ENCODE measurements at regions not wholly inside any gene's neighbourhood (a gene's known extent, or its start where the extent isn't known, plus 50 kb on each side); places are given as distances from the start of the nearest gene placed in this dataset.
A peak's percentile ranks its signal among the peaks of the same experiment; 100 is the strongest.

- no peak for DNase-seq
Observed at GRCh38 chr10:6343305-6344010, 140.7 kb downstream of the PFKFB3 start.

GRCh38 chr10:6345404-6345803, 142.7 kb downstream of the PFKFB3 start:
- no peak for DNase-seq

GRCh38 chr10:6346631-6347030, 143.9 kb downstream of the PFKFB3 start:
- DNase-seq = no peak

- peak; percentile 81 for DNase-seq
Observed at GRCh38 chr10:6347391-6347951, 144.7 kb downstream of the PFKFB3 start.

GRCh38 chr10:6348096-6348874, 145.6 kb downstream of the PFKFB3 start:
- peak; percentile 82 for DNase-seq

- no peak for DNase-seq
Observed at GRCh38 chr10:6349846-6350535, 147.3 kb downstream of the PFKFB3 start.

GRCh38 chr10:6350609-6351008, 147.9 kb downstream of the PFKFB3 start:
- no peak for DNase-seq

GRCh38 chr10:6351495-6351894, 148.8 kb downstream of the PFKFB3 start:
- DNase-seq = no peak

GRCh38 chr10:6353526-6353925, 150.8 kb downstream of the PFKFB3 start:
- no peak for DNase-seq

GRCh38 chr10:6354168-6354772, 151.5 kb downstream of the PFKFB3 start:
- DNase-seq = no peak

- DNase-seq = no peak
Observed at GRCh38 chr10:6356280-6356793, 153.6 kb downstream of the PFKFB3 start.

- DNase-seq = no peak
Observed at GRCh38 chr10:6361869-6362268, 159.1 kb downstream of the PFKFB3 start.

GRCh38 chr10:6362879-6363278, 160.1 kb downstream of the PFKFB3 start:
- DNase-seq = no peak

GRCh38 chr10:6363511-6363910, 160.8 kb downstream of the PFKFB3 start:
- no peak for DNase-seq

- no peak for DNase-seq
Observed at GRCh38 chr10:6364283-6364682, 161.6 kb downstream of the PFKFB3 start.

- no peak for DNase-seq
Observed at GRCh38 chr10:6364893-6365292, 162.2 kb downstream of the PFKFB3 start.

GRCh38 chr10:6365384-6365783, 162.7 kb downstream of the PFKFB3 start:
- DNase-seq = no peak
